Renal cortex interstitium (tissue), 11 donors: ENCODE measurements at regions not wholly inside any gene's neighbourhood (a gene's known extent, or its start where the extent isn't known, plus 50 kb on each side); places are given as distances from the start of the nearest gene placed in this dataset.

Experiments
- DNase-seq, 11 donors: peaks; one replicate each; pipeline ENCODE4 v3.0.0-alpha.2; 2013; ENCODE audit warnings: low read depth in 9 of 11, low spot score in 4 of 11; ENCODE audit errors: extremely low read depth in 1 of 11

GRCh38 chr5:54673523-54674225 is 156.1 kb downstream of the SNX18 start:
- DNase-seq = peak in 2 of 11 donors; percentile 17 to 18

GRCh38 chr5:54672871-54673270 is 155.3 kb downstream of the SNX18 start:
- DNase-seq = no peak

GRCh38 chr5:54671681-54672080 is 154.1 kb downstream of the SNX18 start:
- no peak for DNase-seq

- no peak for DNase-seq
These were observed 153.6 kb downstream of the SNX18 start for GRCh38 chr5:54671111-54671531.

GRCh38 chr5:54670281-54670680 is 152.7 kb downstream of the SNX18 start:
- no peak for DNase-seq

- DNase-seq = no peak
These were observed 152.3 kb downstream of the SNX18 start for GRCh38 chr5:54669845-54670244.

GRCh38 chr5:54669285-54669684 is 151.7 kb downstream of the SNX18 start:
- no peak for DNase-seq

- no peak for DNase-seq
These were observed 150.5 kb downstream of the SNX18 start for GRCh38 chr5:54668096-54668495.

GRCh38 chr5:54667136-54667535 is 149.6 kb downstream of the SNX18 start:
- no peak for DNase-seq

GRCh38 chr5:54663866-54664265 is 146.3 kb downstream of the SNX18 start:
- no peak for DNase-seq

- no peak for DNase-seq
These were observed 143.6 kb downstream of the SNX18 start for GRCh38 chr5:54661111-54661510.

- DNase-seq = no peak
These were observed 142.2 kb downstream of the SNX18 start for GRCh38 chr5:54659700-54660131.

GRCh38 chr5:54658010-54658409 is 140.5 kb downstream of the SNX18 start:
- DNase-seq = peak in 1 of 11 donors; percentile 11

GRCh38 chr5:54656261-54656728 is 138.7 kb downstream of the SNX18 start:
- DNase-seq = no peak

- DNase-seq = no peak
These were observed 138.2 kb downstream of the SNX18 start for GRCh38 chr5:54655761-54656160.

- DNase-seq = no peak
These were observed 137.7 kb downstream of the SNX18 start for GRCh38 chr5:54655266-54655665.

- no peak for DNase-seq
These were observed 136.5 kb downstream of the SNX18 start for GRCh38 chr5:54653956-54654614.

GRCh38 chr5:54651482-54652076 is 134.0 kb downstream of the SNX18 start:
- peak in 1 of 11 donors; percentile 31 for DNase-seq

- no peak for DNase-seq
These were observed 131.5 kb downstream of the SNX18 start for GRCh38 chr5:54649041-54649504.
